ENCODE measurements at regions not wholly inside any gene's neighbourhood (a gene's known extent, or its start where the extent isn't known, plus 50 kb on each side); places are given as distances from the start of the nearest gene placed in this dataset.

GRCh38 chr10:2301227-2301626, 563.9 kb upstream of the ADARB2 start:
- TF ChIP-seq, protein P1, sequence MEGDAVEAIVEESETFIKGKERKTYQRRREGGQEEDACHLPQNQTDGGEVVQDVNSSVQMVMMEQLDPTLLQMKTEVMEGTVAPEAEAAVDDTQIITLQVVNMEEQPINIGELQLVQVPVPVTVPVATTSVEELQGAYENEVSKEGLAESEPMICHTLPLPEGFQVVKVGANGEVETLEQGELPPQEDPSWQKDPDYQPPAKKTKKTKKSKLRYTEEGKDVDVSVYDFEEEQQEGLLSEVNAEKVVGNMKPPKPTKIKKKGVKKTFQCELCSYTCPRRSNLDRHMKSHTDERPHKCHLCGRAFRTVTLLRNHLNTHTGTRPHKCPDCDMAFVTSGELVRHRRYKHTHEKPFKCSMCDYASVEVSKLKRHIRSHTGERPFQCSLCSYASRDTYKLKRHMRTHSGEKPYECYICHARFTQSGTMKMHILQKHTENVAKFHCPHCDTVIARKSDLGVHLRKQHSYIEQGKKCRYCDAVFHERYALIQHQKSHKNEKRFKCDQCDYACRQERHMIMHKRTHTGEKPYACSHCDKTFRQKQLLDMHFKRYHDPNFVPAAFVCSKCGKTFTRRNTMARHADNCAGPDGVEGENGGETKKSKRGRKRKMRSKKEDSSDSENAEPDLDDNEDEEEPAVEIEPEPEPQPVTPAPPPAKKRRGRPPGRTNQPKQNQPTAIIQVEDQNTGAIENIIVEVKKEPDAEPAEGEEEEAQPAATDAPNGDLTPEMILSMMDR (conservative IDR thresholded peaks at IDR 0.05; ENCODE audit: low read length) = no peak
- TF ChIP-seq EZH2phosphoT487 (IDR thresholded peaks at IDR 0.05; ENCODE audit: borderline replicate concordance, low read depth, low read length) = no peak
